DMS153 treated with DMSO at 0.1 percent for 48 hours (cell line): ENCODE measurements at regions not wholly inside any gene's neighbourhood (a gene's known extent, or its start where the extent isn't known, plus 50 kb on each side); places are given as distances from the start of the nearest gene placed in this dataset.

ENCODE experiments used
- DNase-seq: peaks from one replicate; lab custom pipeline; 2025; ENCODE audit not compliant: unreplicated experiment; lab: John Stamatoyannopoulos, UW

DNA sequence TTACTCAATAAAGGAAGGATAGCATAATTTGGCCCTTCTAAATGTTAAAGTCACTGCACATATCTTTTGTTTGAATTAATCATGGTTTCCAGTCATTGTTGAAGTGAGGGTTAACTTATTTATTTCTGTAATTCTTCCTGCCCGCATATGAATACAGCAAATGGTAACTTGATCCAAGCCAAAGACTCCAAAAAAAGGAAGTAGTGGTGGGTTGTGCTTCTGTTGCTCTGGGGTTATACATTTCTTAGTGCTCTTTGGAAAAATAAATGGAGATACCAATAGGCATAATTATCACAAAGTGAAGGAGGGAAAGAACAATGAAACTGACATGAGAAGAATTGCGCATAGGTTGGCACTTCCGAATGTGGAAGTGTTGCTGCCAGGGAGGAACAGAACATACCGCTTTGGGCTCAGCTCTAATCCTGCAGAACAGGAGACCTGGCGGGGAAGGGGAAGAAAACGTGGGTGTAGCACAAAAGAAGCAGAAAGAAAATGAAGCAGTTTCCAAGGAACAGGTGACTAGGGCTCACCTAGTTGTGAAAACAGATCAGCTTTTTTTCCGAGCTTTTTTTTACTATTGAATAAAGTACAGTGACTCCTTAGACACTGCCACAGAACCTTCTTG, 69.7 kb upstream of the TAF11L2 start:
- DNase-seq, result no peak

GRCh38 chr5:17429353-17429752, 68.7 kb upstream of the TAF11L2 start:
- no peak for DNase-seq

DNA sequence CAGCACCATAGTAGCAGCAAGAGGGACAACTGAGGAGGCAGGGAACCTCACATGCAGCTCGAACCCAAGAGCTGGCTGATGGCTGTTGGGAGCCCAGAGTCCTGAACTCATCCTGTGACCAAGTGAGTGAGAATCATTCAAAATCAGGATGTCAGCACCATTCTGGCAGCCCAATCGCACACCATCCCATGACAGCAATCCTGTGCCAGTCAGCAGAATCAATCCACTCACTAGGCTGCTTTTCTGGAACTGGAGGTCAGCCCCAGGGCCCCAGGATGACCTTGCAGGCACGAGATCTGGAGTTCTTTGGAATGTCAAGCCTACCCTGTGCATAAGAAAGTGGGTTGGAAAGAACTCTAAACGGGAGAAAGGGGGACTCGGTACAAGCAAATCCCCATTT, 67.8 kb upstream of the TAF11L2 start:
- DNase-seq, result no peak

DNA sequence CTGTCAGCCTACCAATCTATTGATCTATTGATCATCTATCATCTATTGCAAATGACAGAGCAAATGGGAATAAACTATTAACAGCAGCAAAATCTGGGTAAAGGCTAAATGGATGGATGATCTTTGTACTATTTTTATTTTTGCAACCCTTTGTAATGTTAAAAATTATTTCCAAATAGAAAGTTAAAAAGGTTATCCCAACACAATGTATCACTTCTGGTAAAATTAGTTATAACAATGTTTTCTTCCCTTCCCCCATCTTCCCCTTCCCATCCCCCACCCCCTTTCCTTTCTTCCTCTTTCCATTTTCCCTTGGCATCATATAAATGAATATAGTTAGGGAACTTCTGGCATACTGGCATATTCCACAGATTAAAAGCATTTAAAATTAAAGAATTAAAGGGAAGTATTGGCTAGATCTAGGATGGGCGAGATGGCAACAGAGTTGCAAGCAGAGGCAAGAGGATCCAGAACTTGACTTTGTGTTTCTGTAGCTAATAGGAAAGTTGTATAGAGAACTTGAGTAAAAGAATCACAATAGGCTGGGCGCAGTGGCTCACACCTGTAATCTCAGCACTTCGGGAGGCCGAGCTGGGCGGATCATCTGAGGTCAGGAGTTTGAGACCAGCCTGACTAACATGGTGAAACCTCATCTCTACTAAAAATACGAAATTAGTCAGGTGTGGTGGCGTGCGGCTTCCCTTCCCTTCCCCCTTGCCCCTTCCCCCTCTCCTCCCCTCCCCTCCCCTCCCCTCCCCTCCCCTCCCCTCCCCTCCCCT, 66.6 kb upstream of the TAF11L2 start:
- no peak for DNase-seq

DNA sequence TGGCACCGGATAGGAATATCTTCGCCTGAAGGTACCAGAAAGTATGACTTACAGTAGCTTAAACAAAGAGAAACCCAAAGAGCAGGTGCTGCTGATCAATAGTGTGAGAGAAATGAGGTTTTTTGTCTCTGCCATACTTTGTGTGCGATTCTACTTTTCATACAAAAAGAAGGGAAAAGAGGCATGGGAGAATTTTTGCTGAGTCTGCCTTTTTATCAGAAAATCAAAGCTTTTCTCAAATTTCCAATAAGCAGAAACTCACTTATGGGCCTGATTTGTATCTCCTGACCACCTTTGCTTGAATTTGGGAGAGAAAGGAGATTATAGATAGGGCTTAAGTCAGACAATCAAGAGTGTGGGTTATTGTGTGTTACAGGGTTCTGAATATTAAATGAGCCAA, 65.5 kb upstream of the TAF11L2 start:
- DNase-seq, result no peak

DNA sequence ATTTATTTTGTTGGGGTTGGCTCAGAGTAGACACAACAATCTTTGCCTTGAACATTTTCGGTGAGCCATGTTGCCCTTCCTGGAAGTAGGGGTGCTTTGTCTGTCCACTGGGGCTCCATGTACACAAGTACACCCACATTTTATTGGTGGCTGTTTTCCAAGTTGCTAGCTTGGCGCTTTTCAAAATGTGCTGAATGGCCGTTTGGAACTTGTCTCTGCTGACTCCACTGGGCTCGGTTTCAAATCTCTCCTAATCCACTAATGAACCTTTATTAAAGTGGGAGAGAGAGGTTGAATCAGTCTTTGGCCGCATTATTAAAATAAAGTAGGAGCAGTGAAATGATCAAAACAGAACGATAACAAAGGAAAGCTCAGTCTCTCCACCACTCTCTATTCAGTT, 64.6 kb upstream of the TAF11L2 start:
- no peak for DNase-seq

DNA sequence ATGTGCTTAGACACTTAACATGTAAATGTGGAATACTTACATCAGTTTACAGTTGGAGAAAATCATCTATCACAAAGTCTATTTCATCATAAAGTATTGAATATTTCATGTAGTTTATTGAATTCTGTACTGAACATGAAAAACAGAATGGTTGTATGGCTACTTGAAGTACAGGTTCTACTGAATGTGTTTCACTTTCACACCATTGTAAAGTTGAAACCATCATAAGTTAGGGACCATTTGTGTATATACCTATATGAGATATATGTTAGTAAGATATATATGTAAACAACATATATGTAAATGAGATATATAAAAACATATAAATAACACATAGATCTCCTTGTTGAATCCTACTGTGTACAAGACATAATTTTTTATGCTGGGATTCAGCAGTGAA, 63.0 kb upstream of the TAF11L2 start:
- DNase-seq, result no peak

- DNase-seq, result no peak
Observed at GRCh38 chr5:17436350-17436749, 61.7 kb upstream of the TAF11L2 start.

DNA sequence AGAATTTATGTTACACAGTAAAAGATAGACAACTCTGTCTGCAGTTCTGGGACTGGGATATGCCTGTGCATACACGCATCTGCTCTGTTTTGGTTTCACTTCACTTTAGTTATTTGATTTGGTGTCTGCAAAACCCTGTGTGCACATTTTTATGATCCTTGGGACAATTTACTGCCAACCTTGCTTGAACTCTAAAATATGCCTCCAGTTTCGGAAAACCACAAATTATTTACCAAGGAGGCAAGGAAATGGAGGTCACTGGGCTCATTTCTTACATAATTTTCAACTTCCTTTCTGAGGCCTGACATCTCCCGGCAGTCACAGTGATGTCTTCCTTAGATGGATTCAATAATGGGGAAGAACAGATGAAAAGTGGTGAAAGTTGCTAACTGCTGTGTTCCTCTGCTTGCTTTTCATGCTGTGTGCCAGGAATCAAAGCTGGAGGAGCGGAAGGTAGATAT, 61.2 kb upstream of the TAF11L2 start:
- no peak for DNase-seq

DNA sequence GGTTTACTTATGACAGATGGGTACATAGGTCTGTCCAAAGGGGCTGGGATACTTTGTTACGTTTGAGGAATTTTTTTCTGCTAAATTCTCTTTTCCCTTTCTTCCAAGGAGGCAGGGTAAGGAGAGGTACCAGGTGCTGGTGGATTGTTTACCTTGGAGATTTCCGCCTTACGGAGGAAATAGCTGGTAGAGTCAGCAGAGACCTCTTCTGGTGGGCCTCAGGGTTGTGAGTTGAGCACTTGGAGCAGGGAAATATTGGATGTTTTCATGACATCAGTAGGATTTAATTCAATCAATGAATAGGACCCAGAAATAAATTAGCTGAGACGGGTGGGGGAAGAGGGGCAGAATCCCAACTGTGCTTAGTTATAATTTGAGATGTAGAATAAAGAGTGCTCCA, 60.0 kb upstream of the TAF11L2 start:
- no peak for DNase-seq

DNA sequence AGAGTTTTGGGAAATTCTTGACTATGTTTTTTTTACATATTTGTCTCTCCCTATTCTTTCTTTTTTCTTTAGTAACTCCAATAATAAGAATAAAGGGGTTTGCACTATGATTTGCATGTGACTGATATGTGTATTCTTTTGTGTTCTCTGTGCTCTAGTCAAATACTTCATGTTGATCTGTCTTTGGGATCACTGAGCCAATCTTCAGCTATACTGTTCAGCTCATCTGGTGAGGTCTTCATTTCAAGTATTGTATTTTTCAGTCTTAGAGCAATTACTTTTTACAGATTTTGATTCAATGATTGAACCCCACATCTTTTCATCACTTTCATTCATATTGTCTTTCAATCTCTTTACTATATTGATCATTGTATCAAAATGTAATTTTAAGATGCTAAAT, 58.1 kb upstream of the TAF11L2 start:
- no peak for DNase-seq

- no peak for DNase-seq
Observed at GRCh38 chr5:17440766-17441165, 57.3 kb upstream of the TAF11L2 start.

DNA sequence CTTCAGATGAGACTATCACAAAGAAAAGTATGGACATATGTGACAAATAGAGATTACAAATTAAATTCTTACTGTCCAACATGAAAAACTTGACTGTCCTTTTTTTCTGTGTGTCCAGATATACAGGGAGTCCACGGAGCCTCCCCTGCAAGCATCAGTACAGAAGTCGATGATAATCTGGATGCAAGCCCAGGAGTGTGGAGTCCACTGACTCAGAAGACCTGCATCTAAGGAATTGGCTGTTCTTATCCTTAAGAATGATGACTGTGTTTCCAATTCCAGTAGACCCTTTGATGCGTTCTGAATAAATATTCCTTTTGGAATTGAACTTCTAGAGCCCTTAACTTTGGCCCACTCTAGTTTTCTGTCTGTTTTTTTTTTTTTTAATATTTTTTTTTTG, 56.7 kb upstream of the TAF11L2 start:
- no peak for DNase-seq

GRCh38 chr5:17443333-17444130, 54.5 kb upstream of the TAF11L2 start:
- DNase-seq, result no peak

DNA sequence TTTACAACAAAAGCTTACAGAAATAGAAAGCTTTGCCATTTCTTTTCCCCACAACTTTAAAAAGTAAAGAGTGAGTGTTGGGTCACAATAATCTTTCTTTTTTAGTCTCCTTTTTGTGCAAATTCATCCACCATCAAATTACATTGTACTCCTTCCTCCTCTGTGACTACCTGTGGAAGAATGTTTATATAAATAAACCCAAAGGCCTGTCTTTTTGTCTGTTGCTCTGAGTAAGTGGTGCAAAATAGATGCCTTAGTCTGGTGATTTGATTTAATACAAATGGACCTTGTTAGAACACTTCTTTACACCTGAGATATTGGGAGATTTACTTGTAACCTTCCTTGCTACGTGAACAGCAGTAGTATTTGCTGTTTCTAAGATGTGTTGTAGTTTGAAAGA, 53.5 kb upstream of the TAF11L2 start:
- DNase-seq, result no peak

- DNase-seq, result no peak
Observed at GRCh38 chr5:17445185-17445584, 52.8 kb upstream of the TAF11L2 start.
